Adrenal gland (tissue), 9 donors: ENCODE measurements at regions not wholly inside any gene's neighbourhood (a gene's known extent, or its start where the extent isn't known, plus 50 kb on each side); places are given as distances from the start of the nearest gene placed in this dataset.

Experiments
- DNase-seq, 7 donors: peaks; one replicate each; pipeline ENCODE4 v3.0.0-alpha.2; 2019 to 2020
- H3K27ac ChIP-seq, 5 donors: fragments of 200-600 bp; sonication (generic) in 4 of 5; 1 replicate in 3 of 5; 2 replicates in 2 of 5; pipeline versions ENCODE4 v1.5.1 to v1.8.0; 2016 to 2020; ENCODE audit warnings: mild to moderate bottlenecking in 1 of 5
- H3K27me3 ChIP-seq: fragments of 200-600 bp; 2 replicates; pipeline ENCODE4 v1.8.0; 2021
- H3K36me3 ChIP-seq, 2 donors: fragments of 200-600 bp; replicated peaks in 1 of 2; 1 replicate in 1 of 2; 2 replicates in 1 of 2; pipeline versions ENCODE4 v1.5.1 to v1.8.0; 2018 to 2022
- H3K4me1 ChIP-seq, 2 donors: fragments of 200-600 bp; replicated peaks in 1 of 2; 1 replicate in 1 of 2; 2 replicates in 1 of 2; pipeline versions ENCODE4 v1.5.1 to v1.8.0; 2018 to 2021
- H3K4me3 ChIP-seq, 4 donors: fragments of 200-600 bp; sonication (generic) in 3 of 4; one replicate each; pipeline ENCODE4 v1.5.1; 2016 to 2018
- H3K9me3 ChIP-seq, 3 donors: fragments of 200-600 bp; sonication (generic) in 1 of 3; replicated peaks in 1 of 3; 1 replicate in 2 of 3; 2 replicates in 1 of 3; pipeline versions ENCODE4 v1.5.1 to v1.8.0; 2016 to 2021
- POLR2A ChIP-seq, 2 donors: fragments of 450-650 bp; IDR thresholded peaks; one replicate each; pipeline ENCODE4 v1.6.1; 2017; ENCODE audit warnings: antibody characterized with exemption in 2 of 2, mild to moderate bottlenecking in 2 of 2, moderate library complexity in 1 of 2
- WGBS, 4 donors: extraction: QIAGEN DNeasy Blood & Tissue Kit in 2 of 4; methylation state at CpG; one replicate each; pipeline versions ENCODE4 v1.1.5 to v1.1.7; 2013 to 2017; 5-methylcytosine and 5-hydroxymethylcytosine counted together
- intact Hi-C, 2 donors: fragments of 100-400 bp; cut with DNase I; formaldehyde crosslinking; loops; one replicate each; pipeline versions ENCODE4 v1.14.1 to v1.15.0; 2022 to 2023
- TF ChIP-seq, protein P1 (sequence below), 6 experiments: fragments of 450-650 bp in 4 of 6; fragments of 200-600 bp in 2 of 6; sonication (generic) in 1 of 6; IDR thresholded peaks; 1 replicate in 5 of 6; 2 replicates in 1 of 6; pipeline versions ENCODE4 v1.5.1 to v1.8.0; 2016 to 2021; ENCODE audit warnings: antibody characterized with exemption in 6 of 6, mild to moderate bottlenecking in 2 of 6, moderate library complexity in 1 of 6
- donor health status: healthy with polysubstance abuse.
- donor health status: Bipolar disorder and iron deficiency.
- donor health status: DM: yes; HTN: yes; CAD: no.
- donor health status: DM: no; HTN: no; CAD: no.
- donor health status: DM: no; HTN: no; CAD: no.

DNA sequence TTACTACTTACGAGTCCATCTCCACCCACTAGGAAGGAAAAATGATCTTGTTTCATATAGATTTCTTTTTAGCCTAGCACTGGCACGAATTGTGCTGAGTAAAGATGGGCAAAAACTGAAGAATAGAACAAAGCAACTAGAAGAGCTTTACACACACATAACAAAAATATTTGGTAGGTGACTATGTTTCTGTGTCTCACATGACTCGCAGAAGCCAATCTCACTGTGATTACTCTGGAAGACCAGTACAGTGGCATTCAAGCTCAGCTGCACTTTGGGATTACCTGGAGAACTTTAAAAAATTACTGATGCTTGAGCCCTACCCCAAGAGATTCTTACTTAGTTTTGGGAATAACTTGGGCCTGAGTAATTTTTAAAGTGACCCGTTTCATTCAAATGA, 378.7 kb downstream of the METTL4 start:
- no peaks in the 10 kb centered on the region for H3K4me1 ChIP-seq
- H3K36me3 ChIP-seq, result no peaks in the 10 kb centered on the region
- 71 to 87% (median 77%) methylated on average over 4 of the region's 4 CpGs for WGBS, 4 donors
- no peak for DNase-seq
- H3K4me3 ChIP-seq, result no peak overlapping the region
- TF ChIP-seq, protein P1, sequence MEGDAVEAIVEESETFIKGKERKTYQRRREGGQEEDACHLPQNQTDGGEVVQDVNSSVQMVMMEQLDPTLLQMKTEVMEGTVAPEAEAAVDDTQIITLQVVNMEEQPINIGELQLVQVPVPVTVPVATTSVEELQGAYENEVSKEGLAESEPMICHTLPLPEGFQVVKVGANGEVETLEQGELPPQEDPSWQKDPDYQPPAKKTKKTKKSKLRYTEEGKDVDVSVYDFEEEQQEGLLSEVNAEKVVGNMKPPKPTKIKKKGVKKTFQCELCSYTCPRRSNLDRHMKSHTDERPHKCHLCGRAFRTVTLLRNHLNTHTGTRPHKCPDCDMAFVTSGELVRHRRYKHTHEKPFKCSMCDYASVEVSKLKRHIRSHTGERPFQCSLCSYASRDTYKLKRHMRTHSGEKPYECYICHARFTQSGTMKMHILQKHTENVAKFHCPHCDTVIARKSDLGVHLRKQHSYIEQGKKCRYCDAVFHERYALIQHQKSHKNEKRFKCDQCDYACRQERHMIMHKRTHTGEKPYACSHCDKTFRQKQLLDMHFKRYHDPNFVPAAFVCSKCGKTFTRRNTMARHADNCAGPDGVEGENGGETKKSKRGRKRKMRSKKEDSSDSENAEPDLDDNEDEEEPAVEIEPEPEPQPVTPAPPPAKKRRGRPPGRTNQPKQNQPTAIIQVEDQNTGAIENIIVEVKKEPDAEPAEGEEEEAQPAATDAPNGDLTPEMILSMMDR (IDR thresholded peaks at IDR 0.05), result no peak
- TF ChIP-seq POLR2A (IDR thresholded peaks at IDR 0.05), result no peak
- no peak overlapping the region for H3K27ac ChIP-seq
- intact Hi-C loops, result no loop called here
- no peaks in the 10 kb centered on the region for H3K27me3 ChIP-seq
- no peaks in the 10 kb centered on the region for H3K9me3 ChIP-seq

DNA sequence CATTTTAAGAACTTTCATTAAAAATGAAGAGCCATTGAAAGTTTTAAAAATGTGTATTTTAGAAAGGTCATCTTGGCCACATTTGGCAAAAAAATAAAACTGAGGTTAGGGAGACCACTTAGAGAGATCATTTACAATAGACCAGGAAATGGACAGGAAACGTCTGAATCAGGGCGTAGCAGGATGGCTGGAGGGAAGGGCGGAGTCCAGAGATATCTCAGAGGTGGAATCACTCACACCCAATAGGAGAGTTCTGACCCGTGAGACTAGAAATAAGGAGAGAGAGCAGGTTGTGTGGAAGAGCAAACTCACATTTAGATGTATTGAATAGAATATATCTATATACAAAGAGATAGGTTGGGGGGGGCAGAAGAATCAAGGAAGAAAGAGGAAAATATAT, 373.4 kb downstream of the METTL4 start:
- TF ChIP-seq, protein P1 (IDR thresholded peaks at IDR 0.05), result no peak
- no peak for TF ChIP-seq POLR2A (IDR thresholded peaks at IDR 0.05)
- H3K4me3 ChIP-seq, result no peak overlapping the region
- peak in 1 of 7 donors; percentile 14 for DNase-seq
- no peaks in the 10 kb centered on the region for H3K9me3 ChIP-seq
- no peaks in the 10 kb centered on the region for H3K27me3 ChIP-seq
- no peaks in the 10 kb centered on the region for H3K4me1 ChIP-seq
- intact Hi-C loops, result no loop called here
- no peak overlapping the region for H3K27ac ChIP-seq
- no peaks in the 10 kb centered on the region for H3K36me3 ChIP-seq
- 53 to 63% (median 58%) methylated on average over 4 of the region's 4 CpGs for WGBS, 4 donors

DNA sequence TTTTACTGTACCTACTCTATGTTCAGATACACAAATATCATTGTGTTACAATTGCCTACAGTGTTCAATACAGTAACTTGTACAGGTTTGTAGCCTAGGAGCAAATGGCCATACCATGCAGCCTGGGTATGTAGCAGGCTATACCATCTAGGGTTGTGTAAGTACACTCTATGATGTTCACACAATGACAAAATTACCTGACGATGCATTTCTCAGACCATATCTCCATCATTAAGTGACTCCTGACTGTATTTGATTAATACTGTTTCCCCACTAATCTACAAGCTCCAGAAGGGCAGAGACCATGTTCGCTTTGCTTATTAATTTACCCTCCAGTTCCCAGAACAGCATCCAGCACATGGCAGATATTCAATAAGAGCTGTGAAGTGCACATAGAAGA, 372.2 kb downstream of the METTL4 start:
- H3K4me1 ChIP-seq, result no peaks in the 10 kb centered on the region
- DNase-seq, result no peak
- intact Hi-C loops, result no loop called here
- TF ChIP-seq, protein P1 (IDR thresholded peaks at IDR 0.05), result no peak
- TF ChIP-seq POLR2A (IDR thresholded peaks at IDR 0.05), result no peak
- no peaks in the 10 kb centered on the region for H3K9me3 ChIP-seq
- 70 to 82% (median 72%) methylated on average over 2 of the region's 2 CpGs for WGBS, 4 donors
- H3K27me3 ChIP-seq, result no peaks in the 10 kb centered on the region
- H3K27ac ChIP-seq, result no peak overlapping the region
- no peak overlapping the region for H3K4me3 ChIP-seq
- no peaks in the 10 kb centered on the region for H3K36me3 ChIP-seq

DNA sequence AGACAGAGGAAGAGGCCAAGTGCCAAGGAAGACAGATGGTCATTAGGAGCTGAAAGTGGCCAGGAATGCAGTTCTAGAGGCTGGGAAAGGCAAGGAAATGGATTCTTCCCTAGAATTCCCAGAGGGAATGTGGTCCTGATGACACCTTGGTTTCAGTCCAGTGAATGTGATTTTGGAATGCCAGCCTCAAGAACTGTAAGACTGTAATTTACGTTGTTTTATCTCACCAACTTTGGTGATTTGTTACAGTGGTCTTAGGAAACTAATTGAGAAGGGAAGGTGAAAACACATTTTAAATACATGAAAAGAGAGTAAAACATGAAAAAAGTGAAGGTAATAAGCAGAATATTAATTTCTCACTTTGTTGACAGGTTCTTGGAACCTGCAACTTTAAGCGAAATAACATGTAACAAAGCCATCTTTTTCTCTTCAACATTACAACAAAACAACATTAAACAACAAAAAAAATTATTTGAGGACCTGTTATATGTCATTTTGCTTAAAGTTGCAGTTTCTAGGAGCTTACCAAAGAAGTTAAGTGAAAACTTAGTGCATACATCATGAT, 370.2 kb downstream of the METTL4 start:
- H3K27ac ChIP-seq, result no peak overlapping the region
- TF ChIP-seq, protein P1 (IDR thresholded peaks at IDR 0.05), result no peak
- TF ChIP-seq POLR2A (IDR thresholded peaks at IDR 0.05), result no peak
- no peaks in the 10 kb centered on the region for H3K36me3 ChIP-seq
- no peaks in the 10 kb centered on the region for H3K9me3 ChIP-seq
- no peak overlapping the region for H3K4me3 ChIP-seq
- intact Hi-C loops, result no loop called here
- H3K4me1 ChIP-seq, result no peaks in the 10 kb centered on the region
- no peak for DNase-seq
- no peaks in the 10 kb centered on the region for H3K27me3 ChIP-seq
- 73 to 84% (median 78%) methylated on average over 2 of the region's 2 CpGs for WGBS, 4 donors
